ENCODE measurements at regions not wholly inside any gene's neighbourhood (a gene's known extent, or its start where the extent isn't known, plus 50 kb on each side); places are given as distances from the start of the nearest gene placed in this dataset.
"Not testable (repeated sequence)": the region's sequence is repeated elsewhere in the genome, so short reads cannot be mapped to it uniquely, and the experiment has no call there.

DNA sequence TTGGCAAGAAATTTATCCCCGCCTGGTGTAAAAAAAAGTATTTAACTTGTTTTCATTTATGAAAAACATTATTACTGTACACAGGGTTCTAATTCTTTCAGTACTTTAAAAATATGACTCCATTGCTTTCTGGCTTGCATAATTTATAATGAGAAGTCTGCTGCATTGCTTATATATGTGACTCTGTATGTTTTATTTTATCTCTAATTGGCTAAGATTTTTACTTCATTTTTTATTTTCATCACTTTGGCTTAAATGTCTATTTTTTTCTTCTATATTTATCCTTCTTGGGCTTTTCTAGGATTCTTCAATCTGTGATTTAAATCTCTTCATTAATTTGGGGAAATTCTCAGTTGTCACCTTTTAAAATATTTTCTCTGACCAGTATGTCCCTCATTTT is 636.6 kb upstream of the NR2F2 start:
- no peak overlapping the region for H3K27ac ChIP-seq (ENCODE audit: low read depth, low read length, severe bottlenecking)
- H3K9me3 ChIP-seq (ENCODE audit: control insufficient read depth, low read length): peaks cover 16% of the 10 kb centered on the region
- no CpG with 5 or more reads among the region's 1 CpG for WGBS, 2 experiments (ENCODE audit: insufficient coverage in 2 of 2)
- no peaks in the 10 kb centered on the region for H3K36me3 ChIP-seq (ENCODE audit: control insufficient read depth, insufficient read depth, low read length)
- no peaks in the 10 kb centered on the region for H3K4me1 ChIP-seq (ENCODE audit: control insufficient read depth, insufficient read depth, low read length, poor library complexity, severe bottlenecking)
- no peak overlapping the region for H3K4me3 ChIP-seq (ENCODE audit: extremely low read depth, insufficient read depth, low read length, poor library complexity, severe bottlenecking)

DNA sequence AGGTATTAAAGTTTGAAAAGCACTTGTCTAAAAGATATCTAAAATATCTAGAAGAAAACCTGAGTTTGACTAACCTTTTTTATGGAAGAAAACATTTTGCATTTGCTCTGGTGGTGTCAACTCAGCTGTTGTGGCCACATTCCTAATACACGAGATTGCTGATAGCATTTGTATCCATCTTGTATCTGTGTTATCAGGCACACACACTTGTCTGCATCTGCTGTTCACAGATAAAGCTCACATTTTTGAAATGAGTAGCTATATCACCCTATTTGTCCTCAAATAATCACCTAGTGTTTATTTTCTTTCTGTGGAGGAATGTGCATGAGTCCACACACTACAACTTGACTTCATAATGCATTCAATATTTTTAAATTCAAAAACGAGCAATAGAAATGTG is 632.3 kb upstream of the NR2F2 start:
- WGBS, 2 experiments (ENCODE audit: insufficient coverage in 2 of 2): 60 to 100% methylated on average over 1 of the region's 2 CpGs
- Histone ChIP-seq H3K27ac (ENCODE audit: low read depth, low read length, severe bottlenecking) (no peak overlapping the region), H3K4me1 (ENCODE audit: control insufficient read depth, insufficient read depth, low read length, poor library complexity, severe bottlenecking) (no peaks in the 10 kb centered on the region), H3K4me3 (ENCODE audit: extremely low read depth, insufficient read depth, low read length, poor library complexity, severe bottlenecking) (no peak overlapping the region), H3K9me3 (ENCODE audit: control insufficient read depth, low read length) (peaks cover 45% of the 10 kb centered on the region), H3K36me3 (ENCODE audit: control insufficient read depth, insufficient read depth, low read length) (no peaks in the 10 kb centered on the region)

DNA sequence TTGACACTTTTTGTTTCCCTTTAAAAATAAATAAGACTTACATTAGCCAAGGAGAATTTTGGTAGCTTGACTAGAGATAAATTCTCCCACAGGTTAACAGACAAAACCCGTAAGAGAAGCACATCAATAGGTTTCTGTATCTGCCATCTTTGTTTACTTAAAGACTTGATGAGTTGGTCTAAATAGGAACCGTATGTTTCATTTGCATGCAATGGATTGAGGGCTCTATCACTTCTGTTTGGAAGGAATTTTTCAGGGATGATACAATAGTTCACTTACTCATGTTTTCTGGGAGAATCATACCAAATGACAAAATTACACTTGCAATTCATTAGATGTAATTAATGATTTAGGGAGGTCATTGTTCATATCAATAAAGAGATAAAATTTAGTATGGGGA is 631.5 kb upstream of the NR2F2 start:
- Histone ChIP-seq H3K36me3 (ENCODE audit: control insufficient read depth, insufficient read depth, low read length) (no peaks in the 10 kb centered on the region), H3K4me3 (ENCODE audit: extremely low read depth, insufficient read depth, low read length, poor library complexity, severe bottlenecking) (no peak overlapping the region), H3K27ac (ENCODE audit: low read depth, low read length, severe bottlenecking) (no peak overlapping the region), H3K4me1 (ENCODE audit: control insufficient read depth, insufficient read depth, low read length, poor library complexity, severe bottlenecking) (no peaks in the 10 kb centered on the region), H3K9me3 (ENCODE audit: control insufficient read depth, low read length) (peaks cover 39% of the 10 kb centered on the region)
- no CpG with 5 or more reads among the region's 2 CpGs for WGBS, 2 experiments (ENCODE audit: insufficient coverage in 2 of 2)

DNA sequence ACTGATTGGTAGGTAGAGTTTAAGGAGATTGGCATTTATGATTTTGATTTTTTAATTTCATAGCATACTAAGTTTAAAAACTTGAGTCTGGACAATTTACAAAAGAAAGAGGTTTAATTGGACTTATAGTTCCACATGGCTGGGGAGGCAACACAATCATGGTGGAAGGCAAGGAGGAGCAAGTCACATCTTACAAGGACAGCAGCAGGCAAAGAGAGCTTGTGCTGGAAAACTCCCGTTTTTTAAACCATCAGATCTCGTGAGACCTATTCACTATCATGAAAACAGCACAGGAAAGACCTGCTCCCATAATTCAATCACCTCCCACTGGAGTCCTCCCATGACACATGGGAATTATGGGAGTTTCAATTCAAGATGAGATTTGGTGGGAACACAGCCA is 630.9 kb upstream of the NR2F2 start:
- no peaks in the 10 kb centered on the region for H3K4me1 ChIP-seq (ENCODE audit: control insufficient read depth, insufficient read depth, low read length, poor library complexity, severe bottlenecking)
- no peak overlapping the region for H3K27ac ChIP-seq (ENCODE audit: low read depth, low read length, severe bottlenecking)
- peaks cover 37% of the 10 kb centered on the region for H3K9me3 ChIP-seq (ENCODE audit: control insufficient read depth, low read length)
- no peak overlapping the region for H3K4me3 ChIP-seq (ENCODE audit: extremely low read depth, insufficient read depth, low read length, poor library complexity, severe bottlenecking)
- WGBS, 2 experiments (ENCODE audit: insufficient coverage in 2 of 2): no CpG with 5 or more reads among the region's 2 CpGs
- H3K36me3 ChIP-seq (ENCODE audit: control insufficient read depth, insufficient read depth, low read length): no peaks in the 10 kb centered on the region

DNA sequence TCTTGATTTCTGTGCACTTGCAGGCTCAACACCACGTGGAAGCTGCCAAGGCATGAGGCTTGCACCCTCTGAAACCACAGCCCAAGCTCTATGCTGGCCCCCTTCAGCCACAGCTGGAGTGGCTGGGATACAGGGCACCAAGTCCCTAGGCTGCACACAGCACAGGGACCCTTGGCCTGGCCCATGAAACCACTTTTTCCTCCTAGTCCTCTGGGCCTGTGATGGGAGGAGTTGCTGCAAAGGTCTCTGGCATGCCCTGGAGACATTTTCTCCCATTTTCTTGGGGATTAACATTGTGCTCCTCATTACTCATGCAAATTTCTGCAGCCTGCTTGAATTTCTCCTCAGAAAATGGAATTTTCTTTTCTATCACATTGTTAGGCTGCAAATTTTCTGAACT is 629.8 kb upstream of the NR2F2 start:
- WGBS, 2 experiments (ENCODE audit: insufficient coverage in 2 of 2): 85% methylated on average over 1 of the region's 1 CpG; no CpG with 5 or more reads in 1 of the 2 experiments
- not testable (repeated sequence) for H3K4me1 ChIP-seq (ENCODE audit: control insufficient read depth, insufficient read depth, low read length, poor library complexity, severe bottlenecking); H3K4me3 ChIP-seq (ENCODE audit: extremely low read depth, insufficient read depth, low read length, poor library complexity, severe bottlenecking); H3K27ac ChIP-seq (ENCODE audit: low read depth, low read length, severe bottlenecking); H3K36me3 ChIP-seq (ENCODE audit: control insufficient read depth, insufficient read depth, low read length)
- peaks cover 31% of the 10 kb centered on the region for H3K9me3 ChIP-seq (ENCODE audit: control insufficient read depth, low read length)

DNA sequence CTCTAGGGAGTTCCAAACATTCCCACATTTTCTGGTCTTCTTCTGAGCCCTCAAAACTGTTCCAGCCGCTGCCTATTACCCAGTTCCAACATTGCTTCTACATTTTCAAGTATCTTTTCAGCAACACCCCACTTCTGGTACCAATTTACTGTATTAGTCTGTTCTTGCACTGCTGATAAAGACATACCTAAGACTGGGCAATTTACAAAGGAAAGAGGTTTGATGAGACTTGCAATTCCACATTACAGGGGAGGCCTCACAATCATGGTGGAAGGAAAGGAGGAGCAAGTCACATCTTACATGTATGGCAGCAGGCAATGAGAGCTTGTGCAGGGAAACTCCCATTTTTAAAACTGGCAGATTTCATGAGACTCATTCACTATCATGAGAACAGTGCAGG is 629.1 kb upstream of the NR2F2 start:
- Histone ChIP-seq H3K9me3 (ENCODE audit: control insufficient read depth, low read length) (peaks cover 31% of the 10 kb centered on the region), H3K27ac (ENCODE audit: low read depth, low read length, severe bottlenecking) (no peak overlapping the region), H3K4me1 (ENCODE audit: control insufficient read depth, insufficient read depth, low read length, poor library complexity, severe bottlenecking) (no peaks in the 10 kb centered on the region), H3K36me3 (ENCODE audit: control insufficient read depth, insufficient read depth, low read length) (no peaks in the 10 kb centered on the region), H3K4me3 (ENCODE audit: extremely low read depth, insufficient read depth, low read length, poor library complexity, severe bottlenecking) (no peak overlapping the region)
- 67 to 80% methylated on average over 1 of the region's 1 CpG for WGBS, 2 experiments (ENCODE audit: insufficient coverage in 2 of 2)

DNA sequence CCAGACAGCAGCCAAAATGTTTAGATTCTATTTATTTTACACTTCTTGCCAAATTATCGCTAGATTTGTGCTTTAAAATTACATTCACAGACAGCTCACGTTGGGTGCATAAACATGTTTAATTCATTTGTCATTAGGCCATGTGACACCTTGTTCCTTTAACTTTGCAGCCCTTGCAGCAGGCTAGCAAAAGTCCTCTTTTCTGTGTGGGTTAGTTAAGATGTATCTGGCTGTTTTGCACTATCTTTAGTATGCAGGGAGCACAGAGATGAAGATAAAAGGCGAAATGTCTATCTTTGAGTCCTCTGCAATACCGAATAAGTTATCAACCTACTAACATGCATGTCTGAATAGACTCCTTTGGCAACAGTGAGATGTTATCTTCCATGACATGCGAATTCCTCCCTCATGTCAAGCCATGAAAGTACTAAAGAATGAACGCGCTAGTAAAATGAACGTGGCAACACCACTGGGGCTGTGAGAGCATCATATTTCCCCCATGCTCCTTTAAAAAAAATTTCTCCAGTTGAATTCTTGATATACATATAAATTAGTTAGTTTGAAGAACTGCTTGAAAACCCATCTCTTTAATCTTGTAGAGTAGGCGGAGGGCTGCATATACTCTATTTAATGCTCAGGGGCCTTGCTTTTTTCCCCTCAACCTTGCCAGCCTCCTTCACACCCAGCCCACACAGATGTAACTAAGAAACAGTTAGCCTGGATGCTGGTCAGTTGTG is 620.4 kb upstream of the NR2F2 start:
- Histone ChIP-seq H3K4me3 (ENCODE audit: extremely low read depth, insufficient read depth, low read length, poor library complexity, severe bottlenecking) (no peak overlapping the region), H3K4me1 (ENCODE audit: control insufficient read depth, insufficient read depth, low read length, poor library complexity, severe bottlenecking) (peaks cover under 1% of the 10 kb centered on the region), H3K27ac (ENCODE audit: low read depth, low read length, severe bottlenecking) (no peak overlapping the region), H3K9me3 (ENCODE audit: control insufficient read depth, low read length) (no peaks in the 10 kb centered on the region), H3K36me3 (ENCODE audit: control insufficient read depth, insufficient read depth, low read length) (no peaks in the 10 kb centered on the region)
- 82 to 97% methylated on average over 4 to 6 of the region's 9 CpGs for WGBS, 2 experiments (ENCODE audit: insufficient coverage in 2 of 2)

DNA sequence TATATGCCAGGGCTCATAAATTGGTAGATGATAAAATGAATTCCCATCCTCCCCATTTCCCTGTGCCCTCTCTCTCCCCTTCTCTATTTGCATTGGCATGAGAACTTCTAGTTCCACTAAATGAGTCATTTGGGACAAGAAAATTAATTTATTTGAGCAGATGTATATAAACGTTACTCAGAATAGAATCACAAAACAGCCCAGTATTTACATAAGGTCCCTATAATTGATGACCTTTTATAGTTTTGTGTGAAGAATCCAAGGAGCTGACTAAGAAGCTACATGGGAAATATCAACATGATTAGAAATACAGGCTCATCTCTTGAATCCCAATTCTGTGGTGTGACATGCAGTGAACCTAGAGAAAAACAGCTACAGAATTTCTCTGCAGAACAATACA is 617.7 kb upstream of the NR2F2 start:
- Histone ChIP-seq H3K27ac (ENCODE audit: low read depth, low read length, severe bottlenecking) (no peak overlapping the region), H3K9me3 (ENCODE audit: control insufficient read depth, low read length) (no peaks in the 10 kb centered on the region), H3K4me3 (ENCODE audit: extremely low read depth, insufficient read depth, low read length, poor library complexity, severe bottlenecking) (no peak overlapping the region), H3K4me1 (ENCODE audit: control insufficient read depth, insufficient read depth, low read length, poor library complexity, severe bottlenecking) (peaks cover 11% of the 10 kb centered on the region), H3K36me3 (ENCODE audit: control insufficient read depth, insufficient read depth, low read length) (no peaks in the 10 kb centered on the region)
- no CpG with 5 or more reads among the region's 1 CpG for WGBS, 2 experiments (ENCODE audit: insufficient coverage in 2 of 2)

DNA sequence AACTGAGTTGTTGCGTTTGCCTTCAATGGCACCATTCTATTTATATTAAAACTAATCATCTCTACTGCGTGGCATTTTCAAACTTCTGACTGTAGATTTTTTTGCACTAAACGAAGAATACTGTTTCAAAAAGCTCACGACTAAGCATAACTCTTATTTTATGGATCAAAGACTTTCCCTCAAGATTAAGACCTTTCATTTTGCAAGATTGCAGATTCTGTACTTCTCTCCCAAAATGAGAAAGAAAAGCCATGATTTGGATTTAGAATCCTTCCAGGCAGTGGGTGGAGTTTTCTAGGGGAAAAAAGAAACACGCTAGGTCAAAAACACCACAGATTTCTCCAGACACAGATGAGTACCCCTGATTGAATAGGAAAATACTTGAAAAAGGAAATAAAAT is 617.2 kb upstream of the NR2F2 start:
- peaks cover 11% of the 10 kb centered on the region for H3K4me1 ChIP-seq (ENCODE audit: control insufficient read depth, insufficient read depth, low read length, poor library complexity, severe bottlenecking)
- no peaks in the 10 kb centered on the region for H3K36me3 ChIP-seq (ENCODE audit: control insufficient read depth, insufficient read depth, low read length)
- no peak overlapping the region for H3K4me3 ChIP-seq (ENCODE audit: extremely low read depth, insufficient read depth, low read length, poor library complexity, severe bottlenecking)
- 46 to 59% methylated on average over 2 to 3 of the region's 5 CpGs for WGBS, 2 experiments (ENCODE audit: insufficient coverage in 2 of 2)
- no peaks in the 10 kb centered on the region for H3K9me3 ChIP-seq (ENCODE audit: control insufficient read depth, low read length)
- H3K27ac ChIP-seq (ENCODE audit: low read depth, low read length, severe bottlenecking): no peak overlapping the region

DNA sequence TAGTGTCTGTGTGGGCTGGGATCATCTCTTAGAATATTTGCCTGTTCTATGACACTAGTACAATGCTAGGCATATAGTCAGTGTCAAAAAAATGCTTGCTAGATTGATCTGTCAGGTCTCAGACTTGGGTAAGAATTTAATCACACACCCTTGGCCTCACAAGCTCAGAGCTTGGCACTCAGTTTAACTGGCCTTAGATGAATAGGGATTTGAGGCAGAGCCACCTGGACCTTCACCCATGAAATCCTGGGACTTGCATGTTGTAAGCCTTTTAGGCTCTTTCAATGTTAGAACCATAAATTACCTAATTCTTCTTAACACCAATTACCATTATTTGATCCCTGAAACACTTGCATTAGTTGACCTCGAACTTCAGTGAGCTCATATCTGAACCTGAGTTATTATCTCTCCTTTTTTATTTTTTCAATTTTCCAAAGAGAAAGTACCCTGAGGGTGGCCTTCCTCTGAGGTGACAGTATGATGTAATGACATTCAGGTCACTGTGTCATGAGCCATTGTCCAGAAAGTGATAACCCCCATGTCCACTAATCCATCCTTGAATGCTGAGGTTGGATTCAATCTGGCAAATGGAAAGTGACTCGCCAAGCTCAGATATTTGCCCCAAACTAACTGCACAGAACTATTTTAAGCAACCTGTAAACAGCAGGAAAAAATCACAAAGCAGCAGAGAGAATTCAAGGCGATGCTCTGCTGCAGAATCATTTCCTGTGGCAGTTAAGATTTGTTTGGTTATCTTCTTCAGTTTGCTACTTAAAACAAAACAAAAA is 615.2 kb upstream of the NR2F2 start:
- H3K4me1 ChIP-seq (ENCODE audit: control insufficient read depth, insufficient read depth, low read length, poor library complexity, severe bottlenecking): peaks cover 11% of the 10 kb centered on the region
- H3K27ac ChIP-seq (ENCODE audit: low read depth, low read length, severe bottlenecking): peak overlapping the region; percentile 50
- H3K4me3 ChIP-seq (ENCODE audit: extremely low read depth, insufficient read depth, low read length, poor library complexity, severe bottlenecking): no peak overlapping the region
- no peaks in the 10 kb centered on the region for H3K36me3 ChIP-seq (ENCODE audit: control insufficient read depth, insufficient read depth, low read length)
- H3K9me3 ChIP-seq (ENCODE audit: control insufficient read depth, low read length): no peaks in the 10 kb centered on the region
- WGBS, 2 experiments (ENCODE audit: insufficient coverage in 2 of 2): no CpG with 5 or more reads among the region's 3 CpGs
